Naive B cell (primary cell): ENCODE measurements at regions not wholly inside any gene's neighbourhood (a gene's known extent, or its start where the extent isn't known, plus 50 kb on each side); places are given as distances from the start of the nearest gene placed in this dataset.

Source experiments
- ATAC-seq, 2 donors: fragments of 150-1000 bp; cut with Tn5 transposase; 2 replicates each; pipeline ENCODE4 v1.10.0; 2021; ENCODE audit warnings: low read depth in 2 of 2, mild to moderate bottlenecking in 2 of 2, moderate library complexity in 2 of 2
- DNase-seq: peaks from one replicate; pipeline ENCODE4 v3.0.0; 2022
- H3K27ac Mint-ChIP-seq, 6 donors: one replicate each; pipeline ENCODE4 v1.8.0; 2020 to 2022; ENCODE audit warnings: mild to moderate bottlenecking in 6 of 6, mixed read lengths in 6 of 6, moderate library complexity in 5 of 6, inconsistent platforms in 2 of 6
- H3K27me3 Mint-ChIP-seq, 3 donors: one replicate each; pipeline ENCODE4 v1.8.0; 2021 to 2022; ENCODE audit warnings: mixed read lengths in 3 of 3, mild to moderate bottlenecking in 1 of 3
- H3K36me3 Mint-ChIP-seq, 2 donors: one replicate each; pipeline ENCODE4 v1.8.0; 2020 to 2022; ENCODE audit warnings: mixed read lengths in 2 of 2, inconsistent platforms in 1 of 2, mild to moderate bottlenecking in 1 of 2
- H3K4me1 Mint-ChIP-seq, 3 donors: one replicate each; pipeline ENCODE4 v1.8.0; 2020 to 2022; ENCODE audit warnings: mixed read lengths in 3 of 3, inconsistent platforms in 1 of 3, mild to moderate bottlenecking in 1 of 3, moderate library complexity in 1 of 3
- H3K4me3 Mint-ChIP-seq, 8 donors: one replicate each; pipeline ENCODE4 v1.8.0; 2020 to 2022; ENCODE audit warnings: mild to moderate bottlenecking in 8 of 8, mixed read lengths in 8 of 8, moderate library complexity in 8 of 8, inconsistent platforms in 2 of 8
- H3K9me3 Mint-ChIP-seq, 7 donors: one replicate each; pipeline ENCODE4 v1.8.0; 2020 to 2022; ENCODE audit warnings: mixed read lengths in 7 of 7, mild to moderate bottlenecking in 5 of 7, inconsistent platforms in 2 of 7, moderate library complexity in 1 of 7

- H3K36me3 Mint-ChIP-seq, result no peaks in the 10 kb centered on the region
- H3K27ac Mint-ChIP-seq, result peak overlapping the region in 2 of 6 donors; percentile 14 to 33
- H3K9me3 Mint-ChIP-seq, result peaks cover 0 to 2% (median 0%) of the 10 kb centered on the region in 7 donors
- ATAC-seq (no peak), DNase-seq (no peak)
- peaks cover 0 to 8% (median 6%) of the 10 kb centered on the region in 3 donors for H3K27me3 Mint-ChIP-seq
- H3K4me3 Mint-ChIP-seq, result no peak overlapping the region
- H3K4me1 Mint-ChIP-seq, result peaks cover 0 to 1% (median 0%) of the 10 kb centered on the region in 3 donors
Measured at GRCh38 chr9:108803428-108804065, 52.2 kb downstream of the ACTL7B start.

- Mint-ChIP-seq H3K27ac (no peak overlapping the region), H3K27me3 (peaks cover 0 to 8% (median 6%) of the 10 kb centered on the region in 3 donors), H3K36me3 (no peaks in the 10 kb centered on the region), H3K4me3 (no peak overlapping the region), H3K9me3 (peaks cover 0 to 2% (median 0%) of the 10 kb centered on the region in 7 donors), H3K4me1 (peaks cover 0 to 1% (median 0%) of the 10 kb centered on the region in 3 donors)
- ATAC-seq, result no peak
- DNase-seq, result no peak
Measured at GRCh38 chr9:108802967-108803366, 52.8 kb downstream of the ACTL7B start.

- ATAC-seq (no peak), DNase-seq (no peak)
- Mint-ChIP-seq H3K4me1 (peaks cover 0 to 1% (median 0%) of the 10 kb centered on the region in 3 donors), H3K9me3 (peaks cover 0 to 2% (median 0%) of the 10 kb centered on the region in 7 donors), H3K36me3 (no peaks in the 10 kb centered on the region), H3K4me3 (no peak overlapping the region), H3K27ac (no peak overlapping the region), H3K27me3 (peaks cover 3 to 6% (median 5%) of the 10 kb centered on the region in 3 donors)
Measured at GRCh38 chr9:108801949-108802348, 53.8 kb downstream of the ACTL7B start.

GRCh38 chr9:108800632-108801099 is 55.1 kb downstream of the ACTL7B start:
- peaks cover 0 to 1% (median 0%) of the 10 kb centered on the region in 3 donors for H3K4me1 Mint-ChIP-seq
- no peak for ATAC-seq
- H3K27me3 Mint-ChIP-seq, result peaks cover 0 to 5% (median 0%) of the 10 kb centered on the region in 3 donors
- H3K27ac Mint-ChIP-seq, result no peak overlapping the region
- no peak overlapping the region for H3K4me3 Mint-ChIP-seq
- no peak for DNase-seq
- peaks cover 0 to 2% (median 0%) of the 10 kb centered on the region in 7 donors for H3K9me3 Mint-ChIP-seq
- no peaks in the 10 kb centered on the region for H3K36me3 Mint-ChIP-seq

GRCh38 chr9:108793573-108793972 is 62.2 kb downstream of the ACTL7B start:
- Mint-ChIP-seq H3K36me3 (peaks cover 0 to 8% of the 10 kb centered on the region in 2 donors), H3K4me3 (no peak overlapping the region), H3K27ac (peak overlapping the region in 1 of 6 donors; percentile 9), H3K27me3 (peaks cover 0 to 5% (median 0%) of the 10 kb centered on the region in 3 donors), H3K4me1 (no peaks in the 10 kb centered on the region), H3K9me3 (peaks cover 4 to 35% (median 15%) of the 10 kb centered on the region in 7 donors)
- ATAC-seq (no peak), DNase-seq (no peak)

- H3K4me3 Mint-ChIP-seq, result no peak overlapping the region
- ATAC-seq (no peak), DNase-seq (no peak)
- H3K27ac Mint-ChIP-seq, result no peak overlapping the region
- H3K27me3 Mint-ChIP-seq, result no peaks in the 10 kb centered on the region
- peaks cover 0 to 5% (median 1%) of the 10 kb centered on the region in 3 donors for H3K4me1 Mint-ChIP-seq
- peaks cover 0 to 8% of the 10 kb centered on the region in 2 donors for H3K36me3 Mint-ChIP-seq
- peaks cover 4 to 35% (median 15%) of the 10 kb centered on the region in 7 donors for H3K9me3 Mint-ChIP-seq
Measured at GRCh38 chr9:108789742-108790141, 66.0 kb downstream of the ACTL7B start.

- H3K4me1 Mint-ChIP-seq, result peaks cover 5 to 20% (median 20%) of the 10 kb centered on the region in 3 donors
- DNase-seq, result no peak
- H3K36me3 Mint-ChIP-seq, result no peaks in the 10 kb centered on the region
- no peak for ATAC-seq
- peaks cover 0 to 4% (median 0%) of the 10 kb centered on the region in 3 donors for H3K27me3 Mint-ChIP-seq
- H3K4me3 Mint-ChIP-seq, result no peak overlapping the region
- H3K9me3 Mint-ChIP-seq, result peaks cover 0 to 23% (median 11%) of the 10 kb centered on the region in 7 donors
- peak overlapping the region in 1 of 6 donors; percentile 57 for H3K27ac Mint-ChIP-seq
Measured at GRCh38 chr9:108787690-108788048, 68.1 kb downstream of the ACTL7B start.

GRCh38 chr9:108786901-108787689 is 68.7 kb downstream of the ACTL7B start:
- Mint-ChIP-seq H3K36me3 (no peaks in the 10 kb centered on the region), H3K27me3 (peaks cover 0 to 4% (median 0%) of the 10 kb centered on the region in 3 donors), H3K9me3 (peaks cover 0 to 17% (median 7%) of the 10 kb centered on the region in 7 donors), H3K4me1 (peaks cover 5 to 20% (median 20%) of the 10 kb centered on the region in 3 donors), H3K27ac (peak overlapping the region in 2 of 6 donors; percentile 57 to 70), H3K4me3 (no peak overlapping the region)
- DNase-seq (no peak), ATAC-seq (no peak)

- no peak for DNase-seq
- Mint-ChIP-seq H3K4me3 (no peak overlapping the region), H3K27ac (peak overlapping the region in 1 of 6 donors; percentile 67), H3K9me3 (peaks cover 0 to 9% (median 3%) of the 10 kb centered on the region in 7 donors), H3K36me3 (no peaks in the 10 kb centered on the region), H3K27me3 (peaks cover 0 to 4% (median 0%) of the 10 kb centered on the region in 3 donors), H3K4me1 (peaks cover 5 to 23% (median 20%) of the 10 kb centered on the region in 3 donors)
- ATAC-seq, result no peak
Measured at GRCh38 chr9:108786322-108786721, 69.5 kb downstream of the ACTL7B start.

- Mint-ChIP-seq H3K4me3 (peak overlapping the region in 1 of 8 donors; percentile 10), H3K4me1 (peaks cover 5 to 28% (median 20%) of the 10 kb centered on the region in 3 donors), H3K9me3 (peaks cover 0 to 3% (median 0%) of the 10 kb centered on the region in 7 donors), H3K27me3 (peaks cover 0 to 4% (median 2%) of the 10 kb centered on the region in 3 donors), H3K36me3 (no peaks in the 10 kb centered on the region), H3K27ac (no peak overlapping the region)
- DNase-seq (no peak), ATAC-seq (no peak)
Measured at GRCh38 chr9:108784998-108785397, 70.8 kb downstream of the ACTL7B start.

- H3K9me3 Mint-ChIP-seq, result no peaks in the 10 kb centered on the region
- DNase-seq (no peak), ATAC-seq (no peak)
- H3K27ac Mint-ChIP-seq, result peak overlapping the region in 2 of 6 donors; percentile 2 to 68
- H3K4me3 Mint-ChIP-seq, result peak overlapping the region in 1 of 8 donors; percentile 36
- H3K4me1 Mint-ChIP-seq, result peaks cover 5 to 28% (median 27%) of the 10 kb centered on the region in 3 donors
- peaks cover under 1 to 13% (median 9%) of the 10 kb centered on the region in 3 donors for H3K27me3 Mint-ChIP-seq
- H3K36me3 Mint-ChIP-seq, result no peaks in the 10 kb centered on the region
Measured at GRCh38 chr9:108783731-108784495, 71.9 kb downstream of the ACTL7B start.

GRCh38 chr9:108783326-108783725 is 72.5 kb downstream of the ACTL7B start:
- no peak overlapping the region for H3K4me3 Mint-ChIP-seq

More at GRCh38 chr9:108783326-108783725, 72.5 kb downstream of the ACTL7B start:
- DNase-seq (no peak), ATAC-seq (no peak)
- H3K27me3 Mint-ChIP-seq, result peaks cover 6 to 19% (median 10%) of the 10 kb centered on the region in 3 donors
- no peaks in the 10 kb centered on the region for H3K9me3 Mint-ChIP-seq
- H3K27ac Mint-ChIP-seq, result peak overlapping the region in 3 of 6 donors; percentile 6 to 66 (median 65)
- peaks cover 5 to 31% (median 28%) of the 10 kb centered on the region in 3 donors for H3K4me1 Mint-ChIP-seq
- H3K36me3 Mint-ChIP-seq, result no peaks in the 10 kb centered on the region
